ENCODE measurements at regions not wholly inside any gene's neighbourhood (a gene's known extent, or its start where the extent isn't known, plus 50 kb on each side); places are given as distances from the start of the nearest gene placed in this dataset.
A peak's percentile ranks its signal among the peaks of the same experiment; 100 is the strongest.

- Histone ChIP-seq H3K9me3 (ENCODE audit: low read length) (no peaks in the 10 kb centered on the region), H3K27ac (ENCODE audit: extremely low read length, insufficient read depth, low read length) (peak overlapping the region; percentile 98), H3K36me3 (replicated peaks in 1 of 2; ENCODE audit: control insufficient read depth in 1 of 2, insufficient read depth in 2 of 2, low read length in 2 of 2) (no peaks in the 10 kb centered on the region), H3K4me2 (ENCODE audit: low read depth, low read length) (peak overlapping the region; percentile 59), H3K4me3 (replicated peaks in 1 of 3; ENCODE audit: insufficient read depth in 1 of 3, low read depth in 2 of 3, low read length in 3 of 3) (peak overlapping the region in 1 of 3 experiments; percentile 13; a peak in 1 of 6 replicates), H3K27me3 (ENCODE audit: control insufficient read depth in 1 of 2, insufficient read depth in 2 of 2, low read length in 2 of 2) (no peaks in the 10 kb centered on the region), H2AFZ (ENCODE audit: low read length) (no peak overlapping the region), H3K79me2 (ENCODE audit: insufficient read depth, low read length) (no peaks in the 10 kb centered on the region), H3K9ac (ENCODE audit: insufficient read depth, low read depth, low read length) (peak overlapping the region; percentile 70), H4K20me1 (ENCODE audit: insufficient read depth, low read length) (no peaks in the 10 kb centered on the region), H3K4me1 (ENCODE audit: insufficient read depth, low read length) (peaks cover 70% of the 10 kb centered on the region)
- DNase-seq (ENCODE audit: low spot score) (peak; percentile 68), FAIRE-seq (peak; percentile 47), ATAC-seq (peak; percentile 69)
- intact Hi-C loops (cut with micrococcal nuclease; ENCODE audit: unreplicated experiment) (loop anchor here (5.0 kb wide), 1 partner anchor 94 kb away; no protein-coding TSS in a partner anchor), in situ Hi-C loops (cut with HindIII; ENCODE audit: extremely low pct_ligation_motif_present, low pct_unique_long_range_greater_than_20kb) (no loop called here)
- WGBS (ENCODE audit: low lambda C conversion rate): 70% methylated on average over 4 of the region's 4 CpGs
- POLR2A ChIA-PET: no interaction called here
- CTCF ChIA-PET (ENCODE audit: low intra/inter-chr PET ratio, low total read pairs): no interaction called here
- no TSS peak for BruUV-seq (replicated peaks)
- TF ChIP-seq EED (CRISPR knock-in tag; IDR thresholded peaks at IDR 0.05): no peak
- TF ChIP-seq, protein P1, sequence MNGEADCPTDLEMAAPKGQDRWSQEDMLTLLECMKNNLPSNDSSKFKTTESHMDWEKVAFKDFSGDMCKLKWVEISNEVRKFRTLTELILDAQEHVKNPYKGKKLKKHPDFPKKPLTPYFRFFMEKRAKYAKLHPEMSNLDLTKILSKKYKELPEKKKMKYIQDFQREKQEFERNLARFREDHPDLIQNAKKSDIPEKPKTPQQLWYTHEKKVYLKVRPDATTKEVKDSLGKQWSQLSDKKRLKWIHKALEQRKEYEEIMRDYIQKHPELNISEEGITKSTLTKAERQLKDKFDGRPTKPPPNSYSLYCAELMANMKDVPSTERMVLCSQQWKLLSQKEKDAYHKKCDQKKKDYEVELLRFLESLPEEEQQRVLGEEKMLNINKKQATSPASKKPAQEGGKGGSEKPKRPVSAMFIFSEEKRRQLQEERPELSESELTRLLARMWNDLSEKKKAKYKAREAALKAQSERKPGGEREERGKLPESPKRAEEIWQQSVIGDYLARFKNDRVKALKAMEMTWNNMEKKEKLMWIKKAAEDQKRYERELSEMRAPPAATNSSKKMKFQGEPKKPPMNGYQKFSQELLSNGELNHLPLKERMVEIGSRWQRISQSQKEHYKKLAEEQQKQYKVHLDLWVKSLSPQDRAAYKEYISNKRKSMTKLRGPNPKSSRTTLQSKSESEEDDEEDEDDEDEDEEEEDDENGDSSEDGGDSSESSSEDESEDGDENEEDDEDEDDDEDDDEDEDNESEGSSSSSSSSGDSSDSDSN (CRISPR knock-in tag; IDR thresholded peaks at IDR 0.05): no peak
- no peak for TF ChIP-seq ZSCAN31 (CRISPR knock-in tag; IDR thresholded peaks at IDR 0.05; ENCODE audit: low read depth)
- peak; percentile 44; the same call in 1 of the 2 replicates for TF ChIP-seq EHMT2 (IDR thresholded peaks at IDR 0.05; ENCODE audit: borderline replicate concordance, low read depth, low read length)
- TF ChIP-seq SPEN (CRISPR knock-in tag; IDR thresholded peaks at IDR 0.05; ENCODE audit: low read depth): peak; percentile 33; the same call in 1 of the 2 replicates
- TF ChIP-seq ISL2 (CRISPR knock-in tag; IDR thresholded peaks at IDR 0.05): no peak
- peak; percentile 63 for TF ChIP-seq FOSL2 (CRISPR knock-in tag; IDR thresholded peaks at IDR 0.05)
- peak; percentile 73 for TF ChIP-seq SALL1 (CRISPR knock-in tag; IDR thresholded peaks at IDR 0.05)
- TF ChIP-seq, protein P2, sequence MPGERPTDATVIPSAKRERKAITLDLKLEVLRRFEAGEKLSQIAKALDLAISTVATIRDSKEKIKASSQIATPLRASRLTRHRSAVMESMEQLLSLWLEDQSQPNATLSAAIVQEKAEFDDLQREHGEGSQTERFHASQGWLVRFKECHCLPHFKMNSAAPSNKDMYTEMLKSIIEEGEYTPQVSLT (CRISPR knock-in tag; IDR thresholded peaks at IDR 0.05; ENCODE audit: borderline replicate concordance, low read depth): no peak
- peak; percentile 37; the same call in 1 of the 2 replicates for TF ChIP-seq ZBTB20 (CRISPR knock-in tag; IDR thresholded peaks at IDR 0.05; ENCODE audit: borderline replicate concordance, low read depth)
- TF ChIP-seq ZNF703 (CRISPR knock-in tag; IDR thresholded peaks at IDR 0.05; ENCODE audit: borderline replicate concordance): no peak
- TF ChIP-seq, protein P3, sequence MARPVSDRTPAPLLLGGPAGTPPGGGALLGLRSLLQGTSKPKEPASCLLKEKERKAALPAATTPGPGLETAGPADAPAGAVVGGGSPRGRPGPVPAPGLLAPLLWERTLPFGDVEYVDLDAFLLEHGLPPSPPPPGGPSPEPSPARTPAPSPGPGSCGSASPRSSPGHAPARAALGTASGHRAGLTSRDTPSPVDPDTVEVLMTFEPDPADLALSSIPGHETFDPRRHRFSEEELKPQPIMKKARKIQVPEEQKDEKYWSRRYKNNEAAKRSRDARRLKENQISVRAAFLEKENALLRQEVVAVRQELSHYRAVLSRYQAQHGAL (CRISPR knock-in tag; IDR thresholded peaks at IDR 0.05; ENCODE audit: not compliant biosample characterization): no peak
- TF ChIP-seq BORCS8-MEF2B (CRISPR knock-in tag; IDR thresholded peaks at IDR 0.05): no peak
- TF ChIP-seq ZNF207 (IDR thresholded peaks at IDR 0.05; ENCODE audit: borderline replicate concordance): no peak
- no peak for TF ChIP-seq FOXA1 (IDR thresholded peaks at IDR 0.05)
- peak; percentile 60 for TF ChIP-seq FOXA1 (CRISPR knock-in tag; IDR thresholded peaks at IDR 0.05)
- TF ChIP-seq RXRB (CRISPR knock-in tag; IDR thresholded peaks at IDR 0.05; ENCODE audit: borderline replicate concordance): no peak
- TF ChIP-seq FLYWCH1 (CRISPR knock-in tag; IDR thresholded peaks at IDR 0.05): no peak
- peak; percentile 96 for TF ChIP-seq ZNF644 (CRISPR knock-in tag; IDR thresholded peaks at IDR 0.05; ENCODE audit: low read depth)
- TF ChIP-seq FOXP1 (IDR thresholded peaks at IDR 0.05): no peak
- peak; percentile 51 for TF ChIP-seq FOXP1 (CRISPR knock-in tag; IDR thresholded peaks at IDR 0.05)
- peak; percentile 51 for TF ChIP-seq TEAD3 (CRISPR knock-in tag; optimal IDR thresholded peaks at IDR 0.05; ENCODE audit: borderline replicate concordance)
- TF ChIP-seq, protein P4, sequence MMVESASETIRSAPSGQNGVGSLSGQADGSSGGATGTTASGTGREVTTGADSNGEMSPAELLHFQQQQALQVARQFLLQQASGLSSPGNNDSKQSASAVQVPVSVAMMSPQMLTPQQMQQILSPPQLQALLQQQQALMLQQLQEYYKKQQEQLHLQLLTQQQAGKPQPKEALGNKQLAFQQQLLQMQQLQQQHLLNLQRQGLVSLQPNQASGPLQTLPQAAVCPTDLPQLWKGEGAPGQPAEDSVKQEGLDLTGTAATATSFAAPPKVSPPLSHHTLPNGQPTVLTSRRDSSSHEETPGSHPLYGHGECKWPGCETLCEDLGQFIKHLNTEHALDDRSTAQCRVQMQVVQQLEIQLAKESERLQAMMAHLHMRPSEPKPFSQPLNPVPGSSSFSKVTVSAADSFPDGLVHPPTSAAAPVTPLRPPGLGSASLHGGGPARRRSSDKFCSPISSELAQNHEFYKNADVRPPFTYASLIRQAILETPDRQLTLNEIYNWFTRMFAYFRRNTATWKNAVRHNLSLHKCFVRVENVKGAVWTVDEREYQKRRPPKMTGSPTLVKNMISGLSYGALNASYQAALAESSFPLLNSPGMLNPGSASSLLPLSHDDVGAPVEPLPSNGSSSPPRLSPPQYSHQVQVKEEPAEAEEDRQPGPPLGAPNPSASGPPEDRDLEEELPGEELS (CRISPR knock-in tag; IDR thresholded peaks at IDR 0.05): peak; percentile 38; the same call in 1 of the 2 replicates
Observed at GRCh38 chr18:11501352-11501751, 108.0 kb upstream of the SLC35G4 start.
